Glomerular visceral epithelial cell (primary cell): ENCODE measurements at regions not wholly inside any gene's neighbourhood (a gene's known extent, or its start where the extent isn't known, plus 50 kb on each side); places are given as distances from the start of the nearest gene placed in this dataset.
"Not testable (repeated sequence)": the region's sequence is repeated elsewhere in the genome, so short reads cannot be mapped to it uniquely, and the experiment has no call there.

Experiments
- DNase-seq: peaks from one replicate; pipeline ENCODE4 v3.0.0-alpha.2; 2016; ENCODE audit errors: extremely low spot score

DNA sequence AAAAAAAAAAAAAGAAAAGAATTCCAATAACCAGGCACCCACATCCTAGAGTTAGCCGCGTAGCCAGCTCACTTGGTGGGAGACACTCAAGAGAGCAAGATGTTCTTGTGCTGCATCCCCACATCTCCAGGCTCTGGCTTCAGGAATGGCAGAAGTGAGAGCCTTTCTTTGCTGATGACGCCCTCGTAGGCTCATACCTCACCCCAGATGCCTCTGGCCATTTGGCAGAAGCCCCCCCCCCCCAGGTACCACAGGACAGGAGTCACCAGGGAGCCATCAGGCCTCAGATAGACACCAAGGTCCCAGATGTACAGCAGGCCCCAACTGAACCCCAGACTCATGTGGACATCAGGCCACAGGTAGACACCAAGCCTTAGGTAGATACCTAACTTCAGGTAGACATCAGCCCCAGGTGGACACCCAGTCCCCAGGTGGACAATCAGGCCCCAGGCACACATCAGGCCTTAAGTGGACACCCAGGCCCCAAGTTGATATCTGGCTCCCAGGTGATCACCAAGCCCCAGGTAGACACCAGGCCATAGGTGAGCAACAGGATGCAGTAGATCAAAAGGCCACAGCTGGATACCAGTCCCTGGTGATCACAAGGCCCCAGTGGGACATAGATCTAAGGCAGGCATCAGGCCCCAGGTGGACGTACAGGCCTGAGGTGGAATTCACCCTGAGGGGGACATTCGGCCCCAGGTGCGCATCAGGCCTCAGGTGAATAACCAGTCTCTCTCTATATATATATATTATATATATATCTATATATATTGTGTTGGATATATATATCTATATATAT is 202.5 kb downstream of the POTEM start:
- DNase-seq: not testable (repeated sequence)

- DNase-seq: not testable (repeated sequence)
Observed at GRCh38 chr14:19172745-19173144, 205.5 kb downstream of the POTEM start.

- DNase-seq: not testable (repeated sequence)
Observed at GRCh38 chr14:19173188-19173587, 206.0 kb downstream of the POTEM start.

DNA sequence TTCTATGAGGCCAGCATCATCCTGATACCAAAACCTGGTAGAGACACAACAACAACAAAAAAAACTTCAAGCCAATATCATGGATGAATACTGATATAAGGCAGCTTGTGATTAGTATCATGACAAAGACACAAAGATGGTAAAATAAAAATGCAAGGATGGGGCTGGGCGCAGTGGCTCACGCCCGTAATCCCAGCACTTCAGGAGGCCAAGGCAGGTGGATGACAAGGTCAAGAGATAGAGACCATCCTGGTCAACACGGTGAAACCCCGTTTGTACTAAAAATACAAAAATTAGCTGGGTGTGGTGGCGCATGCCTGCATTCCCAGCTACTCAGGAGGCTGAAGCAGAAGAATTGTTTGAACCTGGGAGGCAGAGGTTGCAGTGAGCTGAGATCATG is 210.2 kb downstream of the POTEM start:
- not testable (repeated sequence) for DNase-seq

DNA sequence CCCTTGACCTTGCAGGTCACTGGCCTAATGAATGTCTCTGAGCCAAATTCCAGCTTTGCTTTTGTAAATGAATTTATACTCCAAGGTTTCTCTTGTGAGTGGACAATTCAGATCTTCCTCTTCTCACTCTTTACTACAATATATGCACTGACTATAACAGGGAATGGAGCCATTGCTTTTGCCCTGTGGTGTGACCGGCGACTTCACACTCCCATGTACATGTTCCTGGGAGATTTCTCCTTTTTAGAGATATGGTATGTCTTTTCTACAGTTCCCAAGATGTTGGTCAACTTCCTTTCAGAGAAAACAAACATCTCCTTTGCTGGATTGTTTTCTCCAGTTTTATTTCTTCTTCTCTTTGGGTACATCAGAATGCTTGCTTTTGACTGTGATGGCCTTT is 213.1 kb downstream of the POTEM start:
- DNase-seq: not testable (repeated sequence)

- DNase-seq: not testable (repeated sequence)
Observed at GRCh38 chr14:19180881-19181280, 213.6 kb downstream of the POTEM start.

DNA sequence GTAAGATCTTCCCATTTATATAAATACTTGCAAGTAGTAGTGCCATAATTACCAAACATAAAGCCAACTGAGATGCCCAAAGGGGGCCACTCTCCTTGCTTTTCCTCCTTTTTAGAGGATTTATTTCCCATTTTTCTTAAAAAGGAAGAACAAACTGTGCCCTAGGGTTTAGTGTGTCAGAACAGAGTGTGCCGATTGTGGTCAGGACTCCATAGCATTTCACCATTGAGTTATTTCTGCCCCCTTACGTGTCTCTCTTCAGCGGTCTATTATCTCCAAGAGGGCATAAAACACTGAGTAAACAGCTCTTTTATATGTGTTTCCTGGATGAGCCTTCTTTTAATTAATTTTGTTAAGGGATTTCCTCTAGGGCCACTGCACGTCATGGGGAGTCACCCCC is 227.9 kb downstream of the POTEM start:
- DNase-seq: not testable (repeated sequence)

- not testable (repeated sequence) for DNase-seq
Observed at GRCh38 chr14:19197488-19198234, 230.4 kb downstream of the POTEM start.

DNA sequence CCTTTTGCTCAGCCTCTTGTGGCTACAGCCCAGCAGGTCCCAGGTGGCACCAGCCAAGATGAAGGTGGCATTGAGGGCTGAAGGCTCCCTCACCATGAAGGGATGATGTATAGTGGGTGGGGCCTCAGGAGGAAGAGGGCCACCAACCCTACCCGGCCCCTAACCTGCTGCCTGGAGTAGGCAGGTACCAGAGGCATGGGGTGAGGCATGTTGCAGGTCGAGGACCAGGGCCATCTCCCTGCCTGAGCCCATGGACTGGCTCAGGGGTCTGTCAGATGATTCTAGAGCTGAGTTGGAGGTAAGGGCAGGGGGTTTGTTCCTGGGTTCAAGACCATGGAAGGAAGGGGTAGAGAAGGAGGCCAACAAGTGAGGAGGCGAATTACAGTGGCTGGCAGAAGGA is 231.1 kb downstream of the POTEM start:
- DNase-seq: not testable (repeated sequence)

- not testable (repeated sequence) for DNase-seq
Observed at GRCh38 chr14:19201394-19202052, 232.6 kb downstream of the POTEG start.

- DNase-seq: not testable (repeated sequence)
Observed at GRCh38 chr14:19202053-19202442, 232.1 kb downstream of the POTEG start.

GRCh38 chr14:19203250-19203972 is 230.7 kb downstream of the POTEG start:
- DNase-seq: not testable (repeated sequence)

GRCh38 chr14:19204827-19205226 is 229.3 kb downstream of the POTEG start:
- not testable (repeated sequence) for DNase-seq

GRCh38 chr14:19216480-19216879 is 217.7 kb downstream of the POTEG start:
- not testable (repeated sequence) for DNase-seq

DNA sequence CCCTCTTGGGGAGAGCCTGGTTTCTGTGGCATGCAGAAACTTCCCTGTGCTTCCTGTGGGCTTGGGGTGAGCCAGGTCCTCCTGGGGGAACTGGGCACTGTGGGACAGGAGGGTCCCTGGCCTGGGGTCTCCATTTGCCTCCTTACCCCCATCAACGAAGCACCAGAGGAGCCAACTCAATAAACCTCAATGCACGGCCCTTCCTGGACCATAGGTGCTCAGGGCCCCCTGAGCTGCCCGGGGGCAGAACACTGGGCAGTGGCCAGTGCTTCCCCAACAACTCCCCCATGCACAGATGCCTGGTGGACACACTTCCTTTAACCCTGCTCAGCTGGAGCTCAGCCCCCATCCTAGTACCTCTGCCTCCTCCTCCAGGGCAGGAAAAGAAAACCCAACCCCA is 214.7 kb downstream of the POTEG start:
- DNase-seq: not testable (repeated sequence)

- not testable (repeated sequence) for DNase-seq
Observed at GRCh38 chr14:19231421-19231820, 202.7 kb downstream of the POTEG start.

- not testable (repeated sequence) for DNase-seq
Observed at GRCh38 chr14:19234059-19234458, 200.1 kb downstream of the POTEG start.

DNA sequence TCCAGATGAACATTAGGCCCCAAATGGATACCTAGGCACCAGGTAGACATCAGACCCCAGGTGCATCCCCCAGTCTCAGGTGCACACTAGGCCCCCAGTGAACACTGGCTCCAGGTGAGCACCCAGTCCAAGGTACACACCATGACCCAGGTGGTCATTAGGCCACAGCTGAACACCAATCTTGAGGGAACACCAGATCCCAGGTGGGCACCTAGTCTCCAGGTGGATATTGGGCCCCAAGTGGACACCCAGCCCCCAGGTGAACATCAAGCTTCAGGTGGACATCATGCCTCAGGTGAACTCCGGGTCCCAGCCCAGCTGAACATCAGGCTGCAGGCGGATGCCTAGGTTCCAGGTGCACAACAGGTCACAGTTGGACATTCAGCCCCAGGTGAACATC is 196.5 kb downstream of the POTEG start:
- DNase-seq: not testable (repeated sequence)

DNA sequence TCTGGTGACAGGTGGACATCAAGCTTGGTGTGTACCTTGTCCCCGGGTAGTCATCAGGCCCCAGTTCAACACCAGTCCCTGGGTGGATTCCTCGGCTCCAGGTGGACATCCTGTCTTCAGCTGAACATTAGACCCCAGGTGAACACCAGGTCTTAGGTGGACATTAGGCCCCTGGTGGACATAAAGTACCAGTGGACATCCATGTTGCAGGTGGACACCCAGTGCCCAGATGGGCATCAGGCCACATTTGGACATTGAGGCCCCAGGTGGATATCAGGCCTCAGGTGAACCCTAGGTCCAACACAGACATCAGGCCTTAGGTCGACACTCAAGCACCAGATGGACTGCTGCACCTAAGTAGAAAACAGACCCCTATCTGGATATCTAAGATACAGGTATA is 195.6 kb downstream of the POTEG start:
- not testable (repeated sequence) for DNase-seq

DNA sequence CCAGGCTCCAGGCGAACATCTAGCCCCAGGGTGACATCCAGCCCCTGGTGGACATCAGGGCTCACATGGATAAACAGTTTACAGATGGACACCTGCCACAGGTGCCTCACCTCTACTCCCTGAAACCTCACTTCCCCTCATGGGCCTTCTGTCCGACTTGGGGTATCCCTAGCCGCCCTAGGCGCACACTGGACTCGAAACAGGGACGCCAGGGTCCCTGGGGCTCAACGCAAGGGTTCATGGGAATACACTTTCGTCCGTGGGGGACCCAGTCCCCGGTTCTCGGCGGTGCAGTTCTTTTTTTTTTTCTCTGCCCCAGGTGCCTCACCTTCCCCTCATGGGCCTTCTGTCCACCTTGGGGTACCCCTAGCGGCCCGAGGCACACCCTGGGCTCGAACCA is 194.2 kb downstream of the POTEG start:
- DNase-seq: not testable (repeated sequence)

- not testable (repeated sequence) for DNase-seq
Observed at GRCh38 chr14:19240387-19240786, 193.8 kb downstream of the POTEG start.

GRCh38 chr14:19241451-19241850 is 192.7 kb downstream of the POTEG start:
- DNase-seq: not testable (repeated sequence)
